ENCODE measurements at regions not wholly inside any gene's neighbourhood (a gene's known extent, or its start where the extent isn't known, plus 50 kb on each side); places are given as distances from the start of the nearest gene placed in this dataset.

GRCh38 chr20:17882834-17883591 lies 85.6 kb downstream of the SNX5 start:
- TF ChIP-seq CTCF (IDR thresholded peaks at IDR 0.05), result no peak
- no peak for TF ChIP-seq POLR2A (IDR thresholded peaks at IDR 0.05)

Data from lower leg skin (tissue), 3 donors.